HG02970 (cell line): ENCODE measurements at regions not wholly inside any gene's neighbourhood (a gene's known extent, or its start where the extent isn't known, plus 50 kb on each side); places are given as distances from the start of the nearest gene placed in this dataset.

ENCODE experiments used
- ATAC-seq: cut with Tn5 transposase; IDR thresholded peaks from one replicate; pipeline ENCODE4 v1.9.1; 2021; ENCODE audit warnings: mild to moderate bottlenecking, moderate library complexity, moderate number of reproducible peaks; ENCODE audit not compliant: unreplicated experiment, low FRiP score

- no peak for ATAC-seq
Measured at GRCh38 chr2:2840681-2841300, 509.7 kb upstream of the MYT1L start.

DNA sequence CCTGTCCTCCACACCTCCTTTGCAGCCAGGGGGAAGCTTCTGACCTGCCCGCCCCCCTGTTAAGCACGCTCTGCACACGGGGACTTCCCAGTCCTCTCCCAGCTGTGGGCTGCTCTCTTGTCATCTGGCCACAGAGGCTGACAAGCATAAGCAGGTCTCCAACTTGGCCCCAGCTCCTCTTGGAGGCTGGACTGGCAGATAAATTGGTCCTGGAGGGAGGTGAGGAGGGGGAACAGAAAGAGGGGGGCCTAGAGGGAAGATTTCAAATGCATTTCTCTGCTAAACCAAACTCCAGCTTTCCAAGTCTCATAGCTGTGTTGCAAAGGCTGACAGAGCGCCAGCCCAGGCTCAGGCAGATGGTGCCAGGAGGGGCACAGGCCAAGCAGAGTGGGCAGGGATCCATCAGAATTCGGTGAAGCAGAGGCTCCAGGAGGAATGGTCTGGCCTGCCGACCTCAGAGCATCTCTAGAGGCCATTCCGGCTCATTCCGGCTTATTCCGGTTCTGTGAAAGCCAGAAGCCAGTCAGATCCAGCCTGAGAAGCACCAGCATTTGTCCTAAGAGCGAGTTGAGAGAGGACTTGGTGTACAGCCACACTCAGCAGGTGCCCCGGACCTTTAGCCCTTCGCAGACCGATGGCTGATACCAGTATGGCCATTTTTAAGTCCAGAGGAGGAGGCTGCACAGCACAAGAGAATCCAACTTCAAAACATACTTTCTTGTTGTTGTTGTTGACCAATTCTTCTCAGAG is 508.9 kb upstream of the MYT1L start:
- no peak for ATAC-seq

- ATAC-seq = no peak
Measured at GRCh38 chr2:2839393-2839781, 508.3 kb upstream of the MYT1L start.

DNA sequence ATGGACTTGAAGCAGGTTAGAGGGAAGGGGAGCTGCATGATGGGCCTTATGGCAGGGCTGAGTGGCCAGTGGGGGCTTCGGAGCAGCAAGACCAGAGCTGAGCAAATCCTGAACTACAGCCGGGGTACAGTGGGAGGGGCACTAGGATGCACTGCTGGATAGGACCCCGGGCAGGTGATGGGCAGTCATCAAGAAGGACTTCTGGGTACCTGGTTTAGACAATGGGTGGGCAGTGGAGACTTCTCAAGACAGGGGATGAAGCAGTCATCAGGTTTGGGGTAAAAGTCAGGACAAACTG is 507.4 kb upstream of the MYT1L start:
- no peak for ATAC-seq

DNA sequence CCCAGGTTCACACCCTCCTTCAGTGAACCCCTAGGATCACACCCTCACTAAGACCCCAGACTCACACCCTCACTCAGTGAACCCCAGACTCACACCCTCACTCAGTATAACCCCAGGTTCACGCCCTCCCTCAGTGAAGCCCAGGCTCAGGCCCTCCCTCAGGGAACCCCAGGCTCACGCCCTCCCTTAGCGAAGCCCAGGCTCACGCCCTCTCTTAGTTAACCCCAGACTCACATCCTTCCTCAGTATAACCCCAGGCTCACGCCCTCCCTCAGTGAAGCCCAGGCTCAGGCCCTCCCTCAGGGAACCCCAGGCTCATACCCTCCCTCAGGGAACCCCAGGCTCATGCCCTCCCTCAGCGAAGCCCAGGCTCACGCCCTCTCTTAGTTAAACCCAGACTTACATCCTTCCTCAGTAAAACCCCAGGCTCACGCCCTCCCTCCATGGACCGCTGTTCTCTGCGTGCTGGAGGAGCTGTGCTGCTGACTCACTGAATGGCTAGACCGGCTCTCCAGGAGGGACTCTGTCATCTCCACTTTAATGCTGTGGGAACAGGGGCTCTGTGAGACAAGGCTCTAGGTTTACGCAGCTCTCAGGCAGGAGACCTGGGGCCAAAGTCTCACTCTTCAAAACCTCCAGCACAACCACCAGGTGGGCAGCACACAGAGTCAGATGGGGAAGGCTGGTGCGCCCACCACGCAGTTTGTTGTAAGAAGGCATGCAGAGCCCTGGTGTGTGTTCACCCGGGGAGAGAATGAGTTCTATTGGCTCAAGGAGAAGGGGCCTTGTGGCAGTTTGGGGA is 506.9 kb upstream of the MYT1L start:
- ATAC-seq = no peak

- no peak for ATAC-seq
Measured at GRCh38 chr2:2836343-2837070, 505.4 kb upstream of the MYT1L start.

DNA sequence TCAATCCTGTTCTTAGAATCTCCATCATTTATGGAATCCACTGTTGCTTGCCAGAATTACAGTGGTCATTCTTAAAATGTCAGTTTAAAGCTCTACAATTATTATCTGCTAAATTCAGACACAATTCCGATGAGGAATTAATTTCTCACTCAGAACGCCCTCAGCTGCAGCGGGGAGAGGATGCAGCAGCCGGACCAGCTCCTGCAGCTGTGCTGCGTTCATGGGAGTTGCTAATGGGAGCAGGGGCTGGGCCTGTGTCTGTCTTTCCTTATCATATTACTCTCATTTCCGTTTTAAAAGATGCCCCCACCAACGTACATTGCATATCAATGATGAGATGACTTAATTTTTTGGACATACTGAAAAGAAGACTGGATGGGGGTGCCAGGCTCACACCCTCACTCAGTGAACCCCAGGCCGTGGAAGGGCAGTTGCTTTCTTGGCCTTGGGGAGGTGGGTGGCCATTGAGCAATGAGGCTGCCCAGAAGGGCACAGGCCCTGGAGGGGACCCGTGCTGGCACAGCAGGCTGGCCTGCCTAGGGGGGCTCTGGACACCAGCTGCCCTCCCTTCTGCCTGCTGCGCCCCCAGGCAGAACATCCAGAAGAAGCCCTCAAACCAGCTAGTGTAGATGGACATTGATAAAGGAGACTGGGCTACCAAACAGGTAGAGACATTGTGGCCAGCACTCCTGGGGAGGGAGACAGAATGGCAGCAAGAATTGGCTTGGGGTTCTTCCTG is 503.6 kb upstream of the MYT1L start:
- ATAC-seq = no peak

DNA sequence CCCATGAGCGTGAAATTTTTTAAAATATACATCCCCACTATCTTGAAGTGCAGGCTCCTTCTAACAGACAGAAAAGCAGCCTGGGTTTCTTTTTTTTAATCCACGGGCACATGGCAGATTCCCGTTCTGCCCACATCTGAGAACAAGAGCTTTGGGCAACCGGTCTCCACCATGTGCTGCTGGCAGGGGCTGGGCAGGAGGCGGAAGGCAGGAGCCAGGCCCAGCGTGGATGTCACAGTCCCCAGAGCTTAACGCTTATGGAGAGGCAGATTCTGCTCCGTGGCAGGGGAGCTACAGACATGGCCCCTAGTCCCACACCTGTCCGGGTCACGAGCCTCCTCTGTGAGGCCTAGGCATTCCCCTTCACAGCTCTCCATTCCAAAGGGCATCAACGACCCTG is 503.0 kb upstream of the MYT1L start:
- ATAC-seq = no peak

GRCh38 chr2:2832657-2833056 is 501.6 kb upstream of the MYT1L start:
- ATAC-seq = no peak

GRCh38 chr2:2831633-2832032 is 500.6 kb upstream of the MYT1L start:
- ATAC-seq = no peak

GRCh38 chr2:2830576-2830975 is 499.5 kb upstream of the MYT1L start:
- ATAC-seq = no peak

GRCh38 chr2:2828774-2829368 is 497.8 kb upstream of the MYT1L start:
- ATAC-seq = no peak

DNA sequence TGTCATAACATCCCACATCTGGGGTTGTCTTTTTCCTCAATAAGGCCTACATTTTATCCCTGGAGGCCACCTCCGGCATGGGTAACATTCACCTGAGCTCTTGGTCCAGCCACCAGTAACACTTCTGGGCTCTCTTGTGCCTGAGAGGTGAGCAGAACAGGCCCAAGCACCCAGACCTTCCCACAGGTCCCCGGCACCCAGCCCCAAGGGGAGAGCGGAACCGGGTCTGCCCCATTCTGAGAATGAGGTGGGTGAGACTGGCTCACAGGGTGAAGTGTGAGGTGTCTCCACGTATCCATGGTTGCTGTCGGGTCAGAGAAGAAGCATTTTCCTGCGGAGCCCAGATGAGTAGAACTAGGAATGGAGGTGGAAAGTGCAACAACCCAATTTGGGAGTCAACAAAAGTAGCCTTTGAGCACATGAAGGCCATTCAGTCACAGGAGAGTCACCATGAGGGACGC is 496.7 kb upstream of the MYT1L start:
- ATAC-seq = no peak

DNA sequence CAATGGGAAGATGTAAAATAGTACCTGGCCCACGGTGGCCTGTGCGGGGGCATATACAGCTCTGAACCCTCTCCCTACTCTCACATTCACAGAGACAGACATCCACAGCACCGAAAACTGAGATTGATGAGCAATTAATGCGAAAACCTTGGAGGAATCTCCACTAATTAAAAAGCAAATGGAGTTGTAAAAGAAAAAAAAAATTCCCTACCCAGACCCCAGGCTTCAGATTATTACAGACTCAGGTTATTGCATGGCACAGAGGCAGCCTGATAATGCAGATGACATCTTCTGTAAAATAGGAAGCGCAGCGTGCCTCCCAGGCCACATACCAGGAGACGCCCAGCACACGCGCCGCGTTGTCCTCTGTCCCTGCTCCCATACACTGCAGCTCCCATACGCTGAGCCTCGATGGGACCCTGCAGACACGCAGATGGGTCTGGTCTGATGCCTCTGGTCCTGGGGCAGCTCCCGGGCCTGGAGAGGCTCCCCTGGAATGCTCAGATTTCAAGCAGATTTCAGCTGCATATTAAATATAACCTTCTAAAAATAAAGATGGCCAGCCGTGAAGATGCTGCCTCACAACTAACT is 496.1 kb upstream of the MYT1L start:
- no peak for ATAC-seq

- ATAC-seq = no peak
Measured at GRCh38 chr2:2826621-2827020, 495.5 kb upstream of the MYT1L start.

DNA sequence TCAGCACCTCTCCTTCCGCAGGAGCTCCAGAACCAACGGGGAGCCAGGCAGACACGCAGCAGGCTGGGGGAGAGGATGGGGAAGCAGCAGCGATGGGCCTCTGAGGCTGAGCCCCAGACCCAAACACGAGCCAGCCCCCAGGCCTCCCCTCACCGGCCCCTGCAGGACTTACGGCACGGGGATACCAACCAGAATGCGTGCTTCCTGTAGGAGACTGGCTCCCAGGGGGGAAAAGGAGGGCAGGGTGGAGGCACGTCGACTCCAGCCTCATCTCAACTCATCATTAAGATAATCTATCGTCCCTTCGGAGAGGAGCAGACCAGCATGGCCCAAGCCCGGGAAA is 495.1 kb upstream of the MYT1L start:
- ATAC-seq = no peak

GRCh38 chr2:2825516-2826208 is 494.6 kb upstream of the MYT1L start:
- ATAC-seq = no peak

DNA sequence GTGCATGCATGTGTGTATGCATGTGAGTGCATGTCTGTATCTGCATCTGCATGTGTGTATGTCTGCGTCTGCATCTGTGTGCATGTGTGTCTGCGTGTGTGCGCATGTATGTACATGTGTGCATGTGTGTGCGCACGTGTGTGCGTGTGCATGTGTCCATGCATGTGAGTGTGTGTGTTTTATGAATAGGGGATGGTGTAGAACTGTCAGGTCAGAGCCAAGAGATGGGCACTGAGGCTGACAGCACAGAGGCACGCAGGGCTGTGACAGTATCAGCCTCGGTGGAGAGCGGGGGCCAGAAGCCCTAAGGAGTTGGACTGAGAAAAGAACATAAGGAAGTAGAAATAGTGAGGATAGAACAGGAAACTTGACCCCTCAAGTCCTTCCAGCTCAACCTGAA is 494.0 kb upstream of the MYT1L start:
- ATAC-seq = no peak

GRCh38 chr2:2824588-2824987 is 493.5 kb upstream of the MYT1L start:
- no peak for ATAC-seq
